BJ (cell line): ENCODE measurements at regions not wholly inside any gene's neighbourhood (a gene's known extent, or its start where the extent isn't known, plus 50 kb on each side); places are given as distances from the start of the nearest gene placed in this dataset.

Experiments used
- CTCF ChIA-PET: fragments of 350-600 bp; formaldehyde crosslinking; extraction: SDS; loops from one replicate; lab custom pipeline; 2021; ENCODE audit warnings: antibody characterized with exemption, inconsistent platforms; lab: Yijun Ruan, JAX
- POLR2A ChIA-PET: fragments of 300-600 bp; sonication (Branson Sonifier 250); formaldehyde crosslinking; extraction: SDS; loops from one replicate; lab custom pipeline; 2021; ENCODE audit warnings: antibody characterized with exemption; lab: Charles Lee
- DNase-seq: peaks from one replicate; pipeline ENCODE4 v3.0.0-alpha.2; 2011; ENCODE audit warnings: low read depth
- H3K27me3 ChIP-seq: 2 replicates; pipeline ENCODE4 v1.6.0; 2011; ENCODE audit warnings: low read length; ENCODE audit not compliant: control insufficient read depth, insufficient read depth
- H3K36me3 ChIP-seq: 2 replicates; pipeline ENCODE4 v1.5.1; 2011; ENCODE audit warnings: low read length; ENCODE audit not compliant: control insufficient read depth, insufficient read depth
- H3K4me3 ChIP-seq: 2 replicates; pipeline ENCODE4 v1.5.1; 2011; ENCODE audit warnings: low read depth, mild to moderate bottlenecking, control low read depth, low read length
- CTCF ChIP-seq: IDR thresholded peaks from 2 replicates; pipeline ENCODE4 v1.5.1; 2011; ENCODE audit warnings: low read depth, mild to moderate bottlenecking, control low read depth, inconsistent platforms, low read length, moderate library complexity; ENCODE audit not compliant: insufficient read depth

GRCh38 chr12:38508246-38508645, 191.7 kb downstream of the ALG10B start:
- POLR2A ChIA-PET: no interaction called here
- no peak for DNase-seq
- Histone ChIP-seq H3K36me3 (no peaks in the 10 kb centered on the region), H3K27me3 (no peaks in the 10 kb centered on the region), H3K4me3 (no peak overlapping the region)
- no peak for TF ChIP-seq CTCF
- CTCF ChIA-PET: no interaction called here

GRCh38 chr12:38515912-38516311, 199.3 kb downstream of the ALG10B start:
- ChIA-PET POLR2A (no interaction called here), CTCF (no interaction called here)
- Histone ChIP-seq H3K4me3 (no peak overlapping the region), H3K36me3 (no peaks in the 10 kb centered on the region), H3K27me3 (no peaks in the 10 kb centered on the region)
- no peak for DNase-seq
- no peak for TF ChIP-seq CTCF

- ChIA-PET CTCF (no interaction called here), POLR2A (no interaction called here)
- Histone ChIP-seq H3K36me3 (no peaks in the 10 kb centered on the region), H3K4me3 (no peak overlapping the region), H3K27me3 (no peaks in the 10 kb centered on the region)
- no peak for TF ChIP-seq CTCF
- no peak for DNase-seq
These were observed 199.8 kb downstream of the ALG10B start for GRCh38 chr12:38516418-38516817.

- Histone ChIP-seq H3K4me3 (no peak overlapping the region), H3K36me3 (no peaks in the 10 kb centered on the region), H3K27me3 (no peaks in the 10 kb centered on the region)
- CTCF ChIA-PET: no interaction called here
- no peak for TF ChIP-seq CTCF
- POLR2A ChIA-PET: no interaction called here
- no peak for DNase-seq
These were observed 207.3 kb downstream of the ALG10B start for GRCh38 chr12:38523920-38524319.

- Histone ChIP-seq H3K4me3 (no peak overlapping the region), H3K27me3 (no peaks in the 10 kb centered on the region), H3K36me3 (no peaks in the 10 kb centered on the region)
- ChIA-PET POLR2A (no interaction called here), CTCF (no interaction called here)
- no peak for TF ChIP-seq CTCF
- DNase-seq: no peak
These were observed 211.1 kb downstream of the ALG10B start for GRCh38 chr12:38527631-38528030.
